RPMI7951 (cell line): ENCODE measurements at regions not wholly inside any gene's neighbourhood (a gene's known extent, or its start where the extent isn't known, plus 50 kb on each side); places are given as distances from the start of the nearest gene placed in this dataset.
"Not testable (repeated sequence)": the region's sequence is repeated elsewhere in the genome, so short reads cannot be mapped to it uniquely, and the experiment has no call there.

Experiments
- DNase-seq: peaks from one replicate; pipeline ENCODE4 v3.0.0-alpha.2; 2012; ENCODE audit warnings: low read depth

- peak; percentile 39 for DNase-seq
Observed at GRCh38 chr16:29199626-29200025, 206.9 kb downstream of the NPIPB11 start.

GRCh38 chr16:29198731-29199521, 207.6 kb downstream of the NPIPB11 start:
- no peak for DNase-seq

- DNase-seq = no peak
Observed at GRCh38 chr16:29198231-29198630, 208.3 kb downstream of the NPIPB11 start.

- DNase-seq = not testable (repeated sequence)
Observed at GRCh38 chr16:29197494-29198100, 208.9 kb downstream of the NPIPB11 start.

GRCh38 chr16:29196746-29197145, 209.8 kb downstream of the NPIPB11 start:
- not testable (repeated sequence) for DNase-seq

GRCh38 chr16:29195116-29195872, 210.4 kb downstream of the LAT start:
- not testable (repeated sequence) for DNase-seq

GRCh38 chr16:29194185-29194844, 209.5 kb downstream of the LAT start:
- not testable (repeated sequence) for DNase-seq

GRCh38 chr16:29193634-29194033, 208.8 kb downstream of the LAT start:
- DNase-seq = not testable (repeated sequence)

- not testable (repeated sequence) for DNase-seq
Observed at GRCh38 chr16:29193248-29193574, 208.4 kb downstream of the LAT start.

GRCh38 chr16:29192329-29193247, 207.7 kb downstream of the LAT start:
- no peak for DNase-seq

- DNase-seq = not testable (repeated sequence)
Observed at GRCh38 chr16:29191636-29192180, 206.9 kb downstream of the LAT start.

- not testable (repeated sequence) for DNase-seq
Observed at GRCh38 chr16:29190553-29191431, 205.9 kb downstream of the LAT start.

GRCh38 chr16:29188806-29189205, 204.0 kb downstream of the LAT start:
- not testable (repeated sequence) for DNase-seq

- DNase-seq = not testable (repeated sequence)
Observed at GRCh38 chr16:29186306-29187220, 201.7 kb downstream of the LAT start.

- DNase-seq = not testable (repeated sequence)
Observed at GRCh38 chr16:29185872-29186271, 201.0 kb downstream of the LAT start.

GRCh38 chr16:29184738-29185438, 200.0 kb downstream of the LAT start:
- DNase-seq = not testable (repeated sequence)

GRCh38 chr16:29182940-29183868, 198.4 kb downstream of the LAT start:
- DNase-seq = not testable (repeated sequence)
